Bronchial epithelial cell (primary cell): ENCODE measurements at regions not wholly inside any gene's neighbourhood (a gene's known extent, or its start where the extent isn't known, plus 50 kb on each side); places are given as distances from the start of the nearest gene placed in this dataset.

Source experiments
- DNase-seq: peaks from one replicate; pipeline ENCODE4 v3.0.0-alpha.2; 2010; ENCODE audit warnings: low read depth
- FAIRE-seq: peaks from 2 replicates; lab custom pipeline; 2011; peaks lifted over from hg19 to GRCh38; lab: Jason Lieb, UNC
- H3K27me3 ChIP-seq: 2 replicates; pipeline ENCODE4 v1.5.1; 2011; ENCODE audit warnings: low read length; ENCODE audit not compliant: control insufficient read depth, insufficient read depth
- H3K36me3 ChIP-seq: 2 replicates; pipeline ENCODE4 v1.5.1; 2011; ENCODE audit warnings: low read length; ENCODE audit not compliant: control insufficient read depth, insufficient read depth
- H3K4me3 ChIP-seq: 2 replicates; pipeline ENCODE4 v1.5.1; 2011; ENCODE audit warnings: mild to moderate bottlenecking, low read depth, low read length, control low read depth
- CTCF ChIP-seq: IDR thresholded peaks from 2 replicates; pipeline ENCODE4 v1.5.1; 2011; ENCODE audit warnings: mild to moderate bottlenecking, moderate library complexity, low read length, control low read depth, inconsistent platforms; ENCODE audit not compliant: insufficient read depth, severe bottlenecking

- FAIRE-seq (no peak), DNase-seq (peak; percentile 73)
- TF ChIP-seq CTCF, result no peak
- Histone ChIP-seq H3K4me3 (no peak overlapping the region), H3K36me3 (no peaks in the 10 kb centered on the region), H3K27me3 (no peaks in the 10 kb centered on the region)
These were observed 111.1 kb upstream of the PLEKHA5 start for GRCh38 chr12:19018302-19018970.

- DNase-seq (no peak), FAIRE-seq (no peak)
- Histone ChIP-seq H3K4me3 (no peak overlapping the region), H3K27me3 (no peaks in the 10 kb centered on the region), H3K36me3 (no peaks in the 10 kb centered on the region)
- no peak for TF ChIP-seq CTCF
These were observed 108.3 kb upstream of the PLEKHA5 start for GRCh38 chr12:19021240-19021639.

DNA sequence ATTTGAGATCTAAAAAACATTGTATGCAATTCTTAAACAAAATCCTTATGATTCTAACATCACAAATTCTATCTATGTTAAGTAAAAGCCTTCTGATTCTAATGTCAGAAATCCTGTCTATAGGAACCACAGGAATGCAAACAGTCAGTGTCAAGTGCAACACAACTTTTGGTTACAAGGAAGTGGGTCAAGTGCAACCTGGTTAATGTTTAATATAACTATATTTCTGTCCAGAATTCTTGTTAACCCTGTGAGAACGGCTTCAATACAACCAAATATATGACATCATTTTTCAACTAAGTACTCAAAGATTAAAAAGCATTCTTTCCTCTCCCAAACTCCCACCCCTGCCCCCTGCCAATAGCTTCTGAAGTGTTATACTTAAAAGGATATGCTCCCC, 107.9 kb upstream of the PLEKHA5 start:
- no peak overlapping the region for H3K4me3 ChIP-seq
- FAIRE-seq, result no peak
- DNase-seq, result no peak
- H3K36me3 ChIP-seq, result no peaks in the 10 kb centered on the region
- TF ChIP-seq CTCF, result no peak
- H3K27me3 ChIP-seq, result no peaks in the 10 kb centered on the region

DNA sequence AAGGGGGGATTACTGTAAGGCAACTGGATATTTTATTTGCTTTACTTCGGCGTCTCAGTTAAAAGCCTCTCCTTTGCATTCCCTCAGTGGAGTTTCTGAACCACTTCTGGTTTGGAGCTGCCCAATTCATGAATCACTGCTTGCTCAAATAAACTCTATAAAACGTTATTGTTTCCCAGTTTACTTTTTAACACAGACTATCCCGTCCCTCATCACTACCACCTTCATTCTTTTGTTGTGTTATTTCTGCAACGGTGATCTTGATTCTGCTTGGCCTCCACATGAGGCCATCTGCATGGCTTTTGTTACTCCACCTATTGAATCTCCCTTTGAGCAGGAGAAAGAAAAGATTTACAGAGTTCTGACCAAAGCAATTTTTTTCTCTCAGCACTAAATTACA, 104.0 kb upstream of the PLEKHA5 start:
- no peak for TF ChIP-seq CTCF
- no peak for FAIRE-seq
- H3K4me3 ChIP-seq, result no peak overlapping the region
- H3K36me3 ChIP-seq, result no peaks in the 10 kb centered on the region
- no peaks in the 10 kb centered on the region for H3K27me3 ChIP-seq
- DNase-seq, result peak; percentile 16

GRCh38 chr12:19026034-19026433, 103.5 kb upstream of the PLEKHA5 start:
- FAIRE-seq, result no peak
- Histone ChIP-seq H3K36me3 (no peaks in the 10 kb centered on the region), H3K4me3 (no peak overlapping the region), H3K27me3 (no peaks in the 10 kb centered on the region)
- TF ChIP-seq CTCF, result no peak
- DNase-seq, result no peak
